ENCODE measurements at regions not wholly inside any gene's neighbourhood (a gene's known extent, or its start where the extent isn't known, plus 50 kb on each side); places are given as distances from the start of the nearest gene placed in this dataset.
"Not testable (repeated sequence)": the region's sequence is repeated elsewhere in the genome, so short reads cannot be mapped to it uniquely, and the experiment has no call there.

DNA sequence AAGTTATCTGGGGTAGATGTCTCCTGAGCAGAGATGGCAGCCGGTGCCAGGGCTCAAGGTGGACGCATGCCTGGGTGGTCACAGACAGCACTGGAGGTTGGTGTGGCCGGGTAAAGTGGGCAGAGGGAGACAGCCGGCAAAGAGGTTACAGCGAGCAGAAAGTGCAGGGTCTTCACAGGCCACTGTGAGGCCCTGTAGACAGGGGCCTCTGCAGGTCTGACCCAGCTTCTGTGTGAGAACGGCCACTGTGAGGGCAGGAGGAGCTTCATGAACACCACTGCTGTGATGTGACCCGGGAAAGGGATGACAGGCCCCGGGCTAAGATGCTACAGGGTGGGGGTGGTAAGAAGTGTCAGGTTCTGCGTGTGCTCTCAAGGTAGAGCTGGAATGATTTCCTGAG is 111.2 kb upstream of the VOPP1 start:
- TF ChIP-seq CTCF (IDR thresholded peaks at IDR 0.05; ENCODE audit: insufficient read depth, low read depth, low read length); EZH2 (IDR thresholded peaks at IDR 0.05; ENCODE audit: insufficient read depth, low read length): not testable (repeated sequence)
